Testis (tissue), 2 donors: ENCODE measurements at regions not wholly inside any gene's neighbourhood (a gene's known extent, or its start where the extent isn't known, plus 50 kb on each side); places are given as distances from the start of the nearest gene placed in this dataset.

Experiments
- DNase-seq: peaks from one replicate; pipeline ENCODE4 v3.0.0-alpha.2; 2019
- H3K27ac ChIP-seq, 2 donors: fragments of 200-600 bp; sonication (generic); one replicate each; pipeline ENCODE4 v1.5.1; 2019
- H3K27me3 ChIP-seq: fragments of 200-600 bp; sonication (generic); one replicate; pipeline ENCODE4 v1.5.1; 2019
- H3K36me3 ChIP-seq: fragments of 200-600 bp; sonication (generic); one replicate; pipeline ENCODE4 v1.5.1; 2017; ENCODE audit warnings: low read depth; ENCODE audit errors: missing control alignments
- H3K4me1 ChIP-seq: fragments of 200-600 bp; sonication (generic); one replicate; pipeline ENCODE4 v1.5.1; 2019
- H3K4me3 ChIP-seq, 2 donors: fragments of 200-600 bp; sonication (generic); one replicate each; pipeline ENCODE4 v1.5.1; 2017 to 2019
- H3K9me3 ChIP-seq: fragments of 200-600 bp; sonication (generic); one replicate; pipeline ENCODE4 v1.5.1; 2017
- CTCF ChIP-seq, 3 experiments: fragments of 450-650 bp in 2 of 3; fragments of 200-600 bp in 1 of 3; sonication (generic) in 1 of 3; IDR thresholded peaks; one replicate each; pipeline ENCODE4 v1.5.1; 2016 to 2019; ENCODE audit warnings: antibody characterized with exemption in 3 of 3, mild to moderate bottlenecking in 2 of 3, moderate library complexity in 1 of 3
- POLR2A ChIP-seq: fragments of 450-650 bp; IDR thresholded peaks from one replicate; pipeline ENCODE4 v1.6.1; 2017; ENCODE audit warnings: antibody characterized with exemption, mild to moderate bottlenecking, moderate library complexity
- WGBS, 2 donors: methylation state at CpG; one replicate each; pipeline ENCODE4 v1.1.5; 2018; 5-methylcytosine and 5-hydroxymethylcytosine counted together
- intact Hi-C: fragments of 100-400 bp; cut with DNase I; formaldehyde crosslinking; loops from one replicate; pipeline ENCODE4 v1.15.1; 2023; ENCODE audit warnings: low total_unique reads

GRCh38 chr11:91158891-91159537 lies 936.2 kb upstream of the CHORDC1 start:
- Histone ChIP-seq H3K9me3 (no peaks in the 10 kb centered on the region), H3K27ac (no peak overlapping the region), H3K36me3 (no peaks in the 10 kb centered on the region), H3K4me1 (peaks cover 7% of the 10 kb centered on the region), H3K27me3 (no peaks in the 10 kb centered on the region), H3K4me3 (no peak overlapping the region)
- DNase-seq = no peak
- 92 to 96% methylated on average over 3 of the region's 3 CpGs for WGBS, 2 donors
- intact Hi-C loops = no loop called here
- TF ChIP-seq CTCF (IDR thresholded peaks at IDR 0.05) (no peak), POLR2A (no peak)

GRCh38 chr11:91158297-91158696 lies 935.4 kb upstream of the CHORDC1 start:
- Histone ChIP-seq H3K27me3 (no peaks in the 10 kb centered on the region), H3K27ac (no peak overlapping the region), H3K4me3 (no peak overlapping the region), H3K9me3 (no peaks in the 10 kb centered on the region), H3K36me3 (no peaks in the 10 kb centered on the region), H3K4me1 (no peaks in the 10 kb centered on the region)
- DNase-seq = no peak
- intact Hi-C loops = no loop called here
- 50 to 69% methylated on average over 1 of the region's 1 CpG for WGBS, 2 donors
- TF ChIP-seq POLR2A = no peak
- no peak for TF ChIP-seq CTCF (IDR thresholded peaks at IDR 0.05)

- no peaks in the 10 kb centered on the region for H3K4me1 ChIP-seq
- intact Hi-C loops = no loop called here
- TF ChIP-seq POLR2A (no peak), CTCF (IDR thresholded peaks at IDR 0.05) (no peak)
- no peak overlapping the region for H3K27ac ChIP-seq
- no peaks in the 10 kb centered on the region for H3K36me3 ChIP-seq
- H3K4me3 ChIP-seq = no peak overlapping the region
- WGBS, 2 donors = 87 to 88% methylated on average over 8 of the region's 8 CpGs
- no peaks in the 10 kb centered on the region for H3K27me3 ChIP-seq
- H3K9me3 ChIP-seq = no peaks in the 10 kb centered on the region
- DNase-seq = no peak
These were observed 933.2 kb upstream of the CHORDC1 start for GRCh38 chr11:91156041-91156440.

GRCh38 chr11:91147885-91148284 lies 925.0 kb upstream of the CHORDC1 start:
- TF ChIP-seq POLR2A = no peak
- no peak for TF ChIP-seq CTCF (IDR thresholded peaks at IDR 0.05)
- DNase-seq = no peak
- no peaks in the 10 kb centered on the region for H3K4me1 ChIP-seq
- H3K27ac ChIP-seq = no peak overlapping the region
- H3K4me3 ChIP-seq = no peak overlapping the region
- no peaks in the 10 kb centered on the region for H3K27me3 ChIP-seq
- no peaks in the 10 kb centered on the region for H3K9me3 ChIP-seq
- no peaks in the 10 kb centered on the region for H3K36me3 ChIP-seq
- WGBS, 2 donors = 86 to 87% methylated on average over 2 of the region's 2 CpGs
- intact Hi-C loops = no loop called here

GRCh38 chr11:91141655-91142054 lies 918.8 kb upstream of the CHORDC1 start:
- no peaks in the 10 kb centered on the region for H3K36me3 ChIP-seq
- intact Hi-C loops = no loop called here
- no peak overlapping the region for H3K27ac ChIP-seq
- H3K4me1 ChIP-seq = no peaks in the 10 kb centered on the region
- H3K4me3 ChIP-seq = no peak overlapping the region
- H3K27me3 ChIP-seq = no peaks in the 10 kb centered on the region
- 84 to 87% methylated on average over 3 of the region's 3 CpGs for WGBS, 2 donors
- H3K9me3 ChIP-seq = no peaks in the 10 kb centered on the region
- TF ChIP-seq POLR2A = no peak
- no peak for TF ChIP-seq CTCF (IDR thresholded peaks at IDR 0.05)
- no peak for DNase-seq
